SK-MEL-5 (cell line): ENCODE measurements at regions not wholly inside any gene's neighbourhood (a gene's known extent, or its start where the extent isn't known, plus 50 kb on each side); places are given as distances from the start of the nearest gene placed in this dataset.

Experiments
- DNase-seq: peaks from one replicate; pipeline ENCODE4 v3.0.0-alpha.2; 2016; ENCODE audit warnings: low read depth, low spot score
- in situ Hi-C: cut with HindIII; loops from 2 replicates; pipeline ENCODE4 v1.10.0; 2016; ENCODE audit warnings: low sequenced_read_pairs, high pct_unique_total_duplicates, low pct_unique_long_range_greater_than_20kb

- DNase-seq, result no peak
- in situ Hi-C loops, result no loop called here
Observed at GRCh38 chr4:4913628-4914027, 54.2 kb downstream of the MSX1 start.

GRCh38 chr4:4914059-4914820, 54.8 kb downstream of the MSX1 start:
- in situ Hi-C loops, result no loop called here
- no peak for DNase-seq

- in situ Hi-C loops, result no loop called here
- no peak for DNase-seq
Observed at GRCh38 chr4:4914965-4915845, 55.7 kb downstream of the MSX1 start.

GRCh38 chr4:4918067-4918466, 58.6 kb downstream of the MSX1 start:
- no peak for DNase-seq
- in situ Hi-C loops, result no loop called here

- in situ Hi-C loops, result no loop called here
Observed at GRCh38 chr4:4919927-4920326, 60.5 kb downstream of the MSX1 start.

GRCh38 chr4:4921077-4921476, 61.6 kb downstream of the MSX1 start:
- no peak for DNase-seq

More at GRCh38 chr4:4919927-4920326, 60.5 kb downstream of the MSX1 start:
- DNase-seq, result no peak

GRCh38 chr4:4922441-4922840, 63.0 kb downstream of the MSX1 start:
- in situ Hi-C loops, result no loop called here
- DNase-seq, result no peak

More at GRCh38 chr4:4921077-4921476, 61.6 kb downstream of the MSX1 start:
- in situ Hi-C loops, result no loop called here

- DNase-seq, result no peak
- in situ Hi-C loops, result no loop called here
Observed at GRCh38 chr4:4923201-4923600, 63.7 kb downstream of the MSX1 start.

- in situ Hi-C loops, result no loop called here
- no peak for DNase-seq
Observed at GRCh38 chr4:4930677-4931076, 71.2 kb downstream of the MSX1 start.

- DNase-seq, result no peak
- in situ Hi-C loops, result no loop called here
Observed at GRCh38 chr4:4935974-4936373, 76.5 kb downstream of the MSX1 start.

GRCh38 chr4:4937926-4938325, 78.5 kb downstream of the MSX1 start:
- in situ Hi-C loops, result no loop called here
- DNase-seq, result peak; percentile 21

- DNase-seq, result no peak
- in situ Hi-C loops, result no loop called here
Observed at GRCh38 chr4:4941751-4942150, 77.5 kb downstream of the CYTL1 start.

GRCh38 chr4:4942658-4943057, 76.6 kb downstream of the CYTL1 start:
- DNase-seq, result no peak
- in situ Hi-C loops, result no loop called here

- in situ Hi-C loops, result no loop called here
Observed at GRCh38 chr4:4945021-4945420, 74.2 kb downstream of the CYTL1 start.

GRCh38 chr4:4945829-4946228, 73.4 kb downstream of the CYTL1 start:
- DNase-seq, result no peak
- in situ Hi-C loops, result no loop called here

More at GRCh38 chr4:4945021-4945420, 74.2 kb downstream of the CYTL1 start:
- no peak for DNase-seq

GRCh38 chr4:4946416-4946815, 72.8 kb downstream of the CYTL1 start:
- no peak for DNase-seq
- in situ Hi-C loops, result no loop called here

- in situ Hi-C loops, result no loop called here
- no peak for DNase-seq
Observed at GRCh38 chr4:4947721-4948120, 71.5 kb downstream of the CYTL1 start.

- in situ Hi-C loops, result no loop called here
- DNase-seq, result no peak
Observed at GRCh38 chr4:4948370-4948769, 70.9 kb downstream of the CYTL1 start.
